Anterior cingulate cortex (tissue), 58 donors: ENCODE measurements at regions not wholly inside any gene's neighbourhood (a gene's known extent, or its start where the extent isn't known, plus 50 kb on each side); places are given as distances from the start of the nearest gene placed in this dataset.
A peak's percentile ranks its signal among the peaks of the same experiment; 100 is the strongest.

ENCODE experiments used
- DNase-seq, 58 donors: peaks; one replicate each; lab custom pipeline; 2025; lab: John Stamatoyannopoulos, UW

DNA sequence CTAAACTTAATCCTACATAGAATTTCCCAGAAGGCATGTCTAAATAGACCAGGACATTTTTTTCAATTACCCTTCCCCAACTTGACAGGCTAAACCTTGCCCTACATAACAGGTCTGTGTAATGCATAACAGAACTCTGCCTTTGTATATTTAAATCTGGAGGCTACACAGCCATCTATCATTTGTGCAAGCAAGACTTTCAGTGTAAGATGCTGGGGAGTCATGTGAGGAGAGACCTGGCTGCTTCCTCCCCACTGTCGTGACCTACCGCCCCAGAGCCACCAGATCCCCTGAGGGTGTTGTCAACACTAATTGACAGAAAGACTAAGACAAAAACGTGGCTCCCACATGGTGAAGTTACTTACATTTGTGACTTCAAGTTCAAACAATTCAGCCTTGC lies 342.2 kb downstream of the PPARGC1A start:
- no peak for DNase-seq

- DNase-seq: no peak
Measured at GRCh38 chr4:23547096-23547495, 342.8 kb downstream of the PPARGC1A start.

DNA sequence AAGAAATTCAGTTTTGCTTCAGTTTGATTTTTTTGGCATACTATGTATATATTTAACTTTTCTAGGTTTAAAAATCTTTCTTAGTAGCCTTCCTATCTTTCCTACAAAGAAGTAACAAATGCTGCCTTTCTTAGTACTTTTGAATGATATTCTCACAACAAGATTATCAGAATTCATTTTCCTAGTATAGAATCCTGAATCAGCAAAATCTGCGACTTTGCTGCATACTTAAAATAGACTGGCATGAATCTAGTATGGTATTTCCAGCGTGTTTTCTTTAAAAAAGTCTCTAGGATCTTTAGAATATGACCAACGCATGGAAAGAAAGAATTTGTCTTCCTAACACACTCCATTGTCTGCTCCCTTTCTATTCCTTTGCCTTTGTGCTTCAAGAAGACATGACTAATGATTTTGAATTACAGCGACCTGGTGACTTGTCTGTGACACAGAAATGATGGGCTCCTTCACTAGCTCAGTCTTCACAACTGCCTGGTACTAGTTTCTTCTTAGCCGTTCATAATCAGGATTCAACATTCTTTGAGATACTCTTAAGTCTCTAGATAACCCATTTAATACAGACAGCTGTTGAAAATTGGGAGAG lies 349.8 kb downstream of the PPARGC1A start:
- DNase-seq: no peak

DNA sequence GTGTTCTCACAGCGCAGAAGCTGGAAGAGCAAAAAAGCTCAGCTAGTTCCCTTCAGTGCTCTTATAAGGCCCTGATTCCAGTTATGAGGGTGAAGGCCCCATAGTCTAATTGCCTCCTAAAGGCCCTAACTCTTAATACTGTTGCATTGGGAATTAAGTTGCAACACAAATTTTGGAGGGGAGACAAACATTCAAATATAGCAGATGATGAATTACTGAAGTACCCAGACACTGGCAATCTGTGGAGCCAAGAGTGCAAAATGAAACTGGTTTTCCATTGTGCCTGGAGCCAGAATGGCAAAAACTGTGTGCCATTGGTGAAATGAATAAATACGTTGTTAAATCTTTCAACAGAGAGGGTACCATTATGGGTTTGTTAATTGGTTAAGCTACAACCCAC lies 356.0 kb downstream of the PPARGC1A start:
- no peak for DNase-seq

DNA sequence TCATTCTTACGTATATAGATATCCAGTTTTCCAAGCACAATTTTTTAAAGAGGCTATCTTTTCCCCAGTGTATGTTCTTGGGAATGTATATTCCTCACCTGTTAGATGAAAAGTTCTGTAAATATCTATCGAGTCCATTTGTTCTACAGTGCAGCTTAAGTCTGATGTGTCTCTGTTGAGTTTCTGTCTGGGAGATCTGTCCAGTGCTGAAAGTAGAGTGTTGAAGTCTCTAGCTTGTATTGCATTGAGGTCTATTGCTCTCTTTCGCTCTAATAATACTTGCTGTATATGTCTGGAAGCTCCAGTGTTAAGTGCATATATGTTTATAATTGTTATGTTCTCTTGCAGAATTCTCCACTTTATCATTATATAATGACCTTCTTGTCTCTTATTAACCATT lies 373.1 kb downstream of the PPARGC1A start:
- no peak for DNase-seq

GRCh38 chr4:23504083-23504482 lies 385.8 kb downstream of the PPARGC1A start:
- no peak for DNase-seq

GRCh38 chr4:23500894-23501449 lies 388.9 kb downstream of the PPARGC1A start:
- DNase-seq: no peak

GRCh38 chr4:23485801-23486200 lies 404.0 kb downstream of the PPARGC1A start:
- DNase-seq: no peak

DNA sequence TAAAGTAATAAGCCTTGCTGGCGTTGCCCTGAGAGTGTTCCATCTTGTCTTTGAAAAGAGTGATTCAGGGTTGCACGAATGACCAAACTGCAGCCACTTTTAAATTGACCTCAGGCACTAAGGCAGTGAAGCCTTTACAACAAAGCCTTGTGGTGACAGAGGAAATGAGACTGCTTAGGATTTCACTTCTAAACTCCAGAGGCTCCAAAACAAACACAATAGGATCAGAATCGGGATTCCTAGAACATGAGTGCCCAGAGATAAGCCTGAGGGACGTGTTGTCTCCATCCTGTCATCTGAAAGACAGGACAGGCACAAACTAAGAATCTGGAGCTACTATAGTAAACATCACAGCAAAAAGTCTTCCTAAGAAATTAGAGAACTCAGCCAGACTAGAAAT lies 405.2 kb downstream of the PPARGC1A start:
- no peak for DNase-seq

GRCh38 chr4:23483320-23483960 lies 406.4 kb downstream of the PPARGC1A start:
- no peak for DNase-seq

DNA sequence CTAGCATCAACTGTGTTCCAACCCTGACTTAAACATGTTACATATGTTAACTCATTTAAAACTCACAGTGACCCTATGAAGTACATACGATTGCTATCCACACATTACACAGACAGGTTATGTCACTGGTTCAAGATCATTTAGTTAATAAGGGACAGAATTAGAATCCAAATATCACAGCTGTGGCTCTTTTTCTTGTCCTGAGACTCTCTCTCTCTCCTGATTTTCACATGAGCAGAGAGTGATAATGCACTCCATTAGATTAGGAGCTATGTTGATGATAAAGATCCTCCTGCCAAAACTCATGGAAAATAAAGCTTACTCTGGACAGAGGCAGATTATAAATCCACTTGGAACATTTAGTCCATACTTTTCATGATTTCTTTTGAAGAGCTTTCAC lies 408.3 kb downstream of the PPARGC1A start:
- no peak for DNase-seq

DNA sequence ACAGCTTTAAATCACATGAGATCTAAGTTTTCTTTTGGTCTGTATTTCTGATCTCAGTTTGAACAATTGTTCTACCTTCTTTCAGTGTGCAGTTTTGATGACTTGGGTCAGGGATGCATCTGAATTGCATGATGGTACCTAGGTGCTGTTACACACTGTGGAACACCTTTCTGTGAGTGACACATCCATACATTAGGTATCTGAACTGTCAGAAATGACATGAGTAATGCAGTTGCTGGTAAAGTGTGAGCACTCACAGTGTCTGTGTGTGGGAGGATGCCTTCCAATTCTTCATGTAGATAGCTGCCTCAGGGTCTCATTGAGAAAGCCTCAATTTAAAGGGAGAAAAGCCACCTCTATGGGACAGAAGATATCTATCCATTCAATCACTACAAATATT lies 411.9 kb downstream of the PPARGC1A start:
- DNase-seq: no peak

DNA sequence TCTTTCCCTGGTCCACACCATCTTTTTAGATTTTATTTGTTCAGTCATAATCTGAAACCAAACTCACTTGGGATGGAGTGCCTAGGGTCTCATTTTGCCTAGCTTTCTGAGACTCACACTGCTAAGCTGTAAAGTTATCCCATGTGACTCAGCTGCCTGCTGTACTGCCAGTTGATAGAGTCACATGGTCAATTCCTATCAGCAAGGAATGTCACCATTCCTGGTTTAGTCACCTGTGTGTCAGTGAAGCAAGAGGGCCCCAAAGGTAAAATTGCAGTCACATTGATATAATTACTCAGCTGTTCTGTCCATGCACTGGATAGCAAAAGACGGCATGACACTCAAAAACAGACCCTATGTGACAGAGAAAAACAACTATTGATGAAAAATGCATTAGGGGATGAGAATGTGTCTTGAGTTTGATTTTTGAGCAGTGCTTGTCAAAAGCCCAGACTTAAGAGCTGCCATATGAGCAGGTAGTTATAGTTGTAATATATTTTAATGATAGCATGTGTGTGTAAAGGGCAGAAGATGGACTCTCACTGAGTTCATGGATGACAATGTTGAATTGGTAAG lies 413.2 kb downstream of the PPARGC1A start:
- no peak for DNase-seq

DNA sequence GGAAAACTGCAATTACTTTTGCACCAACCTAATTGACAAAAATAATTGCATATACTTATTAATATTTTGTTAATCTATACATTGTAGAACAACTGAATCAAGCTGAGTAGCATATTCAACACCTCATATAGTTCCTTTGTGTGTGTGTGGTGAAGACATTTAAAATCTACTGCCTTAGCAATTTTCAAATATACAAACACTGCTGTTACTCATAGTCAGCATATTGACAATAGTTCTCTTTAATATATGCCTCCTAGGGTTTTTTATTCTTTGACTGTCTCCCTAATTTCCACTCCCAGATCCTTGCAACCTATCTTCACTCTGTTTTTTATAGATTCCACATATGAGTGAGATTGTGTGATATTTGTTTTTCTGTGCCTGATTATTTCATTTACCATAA lies 426.8 kb downstream of the PPARGC1A start:
- no peak for DNase-seq

- no peak for DNase-seq
Measured at GRCh38 chr4:23458054-23458453, 431.8 kb downstream of the PPARGC1A start.

- DNase-seq: no peak
Measured at GRCh38 chr4:23456864-23457263, 433.0 kb downstream of the PPARGC1A start.

DNA sequence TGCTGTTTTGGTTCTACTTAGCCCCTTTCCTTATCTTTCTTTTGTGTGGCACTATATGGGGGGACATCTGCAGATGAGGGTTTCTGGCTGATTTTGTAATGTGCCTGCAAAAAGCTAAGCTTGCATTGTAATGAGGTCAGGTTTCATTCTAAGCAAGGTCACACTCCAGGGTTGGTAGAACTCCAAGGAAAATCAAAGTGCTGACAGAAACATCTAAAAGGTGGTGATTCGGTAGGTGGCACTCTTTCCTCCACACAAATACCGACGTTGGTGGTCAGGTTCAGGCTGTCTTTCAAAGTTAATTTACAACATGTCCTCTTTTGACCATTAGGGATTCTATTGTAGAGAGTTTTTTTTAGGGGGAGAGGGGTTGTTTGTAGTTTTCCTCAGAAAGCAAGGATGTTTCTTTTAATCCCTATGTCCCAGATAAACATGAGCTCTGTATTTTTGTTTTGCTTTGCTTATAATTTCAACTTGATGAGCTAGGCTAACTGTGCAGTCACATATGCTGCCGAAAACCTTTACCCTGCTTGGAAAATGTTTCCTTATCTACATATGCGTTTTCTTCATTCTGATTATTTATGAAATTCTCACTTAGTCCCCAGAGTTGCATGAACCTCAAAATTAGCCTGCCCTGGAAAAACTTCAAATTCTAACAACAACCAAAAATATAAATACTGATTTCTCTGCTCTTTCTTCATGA lies 434.2 kb downstream of the PPARGC1A start:
- peak in 1 of 58 donors; percentile 1 for DNase-seq

DNA sequence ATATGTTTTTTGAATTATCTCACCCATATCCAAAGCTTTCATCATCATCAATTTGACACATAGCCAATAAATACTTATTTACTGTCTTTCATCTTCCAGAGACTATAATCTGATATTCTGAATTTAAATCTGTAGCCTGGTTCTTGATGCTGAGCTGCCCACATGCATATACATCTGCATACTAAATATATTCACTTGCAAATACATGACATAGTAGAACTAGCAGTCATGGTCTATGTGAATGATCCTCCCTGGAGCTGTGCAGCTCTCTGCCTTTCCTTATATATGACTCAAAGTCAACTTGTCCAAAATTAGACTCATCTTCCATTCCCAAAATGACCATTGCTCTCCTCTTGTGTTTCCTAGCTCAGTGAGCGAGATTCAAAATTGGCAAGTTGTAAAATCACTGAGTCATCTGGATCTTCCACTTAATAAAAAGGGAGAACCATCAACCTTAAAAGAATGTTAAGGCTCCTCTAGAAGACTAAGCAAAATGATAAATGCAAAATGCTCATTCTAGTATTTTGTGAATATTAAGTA lies 448.2 kb downstream of the PPARGC1A start:
- no peak for DNase-seq

DNA sequence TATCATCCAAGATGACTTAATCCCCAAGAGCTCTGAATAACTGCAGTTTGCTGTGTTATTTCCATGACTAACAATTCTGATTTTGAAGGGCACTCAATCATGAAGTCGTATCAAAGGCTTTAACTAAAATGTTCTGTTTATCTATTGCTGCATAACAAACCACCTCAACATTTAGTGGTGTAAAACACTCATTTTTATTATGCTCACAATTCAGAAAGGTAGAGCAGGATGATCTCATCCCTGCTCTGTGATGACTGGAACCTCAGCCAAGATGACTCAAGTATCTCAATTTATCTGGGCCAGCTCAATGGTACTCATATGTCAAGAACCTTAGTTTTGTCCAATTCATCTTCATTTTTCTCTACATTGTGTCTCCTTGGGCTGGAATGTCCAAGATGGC lies 451.1 kb downstream of the PPARGC1A start:
- DNase-seq: no peak

GRCh38 chr4:23429497-23429896 lies 460.4 kb downstream of the PPARGC1A start:
- DNase-seq: no peak

- no peak for DNase-seq
Measured at GRCh38 chr4:23425570-23425969, 464.3 kb downstream of the PPARGC1A start.
